ENCODE measurements at regions not wholly inside any gene's neighbourhood (a gene's known extent, or its start where the extent isn't known, plus 50 kb on each side); places are given as distances from the start of the nearest gene placed in this dataset.

- FAIRE-seq = peak; percentile 99
- no peak for TF ChIP-seq CTCF (IDR thresholded peaks at IDR 0.05; ENCODE audit: insufficient read depth, missing control alignments)
- no peak for DNase-seq (ENCODE audit: insufficient read length, low spot score)
Observed at GRCh38 chr18:68298330-68298729, 416.6 kb downstream of the TMX3 start.

GRCh38 chr18:68288408-68288807 is 426.5 kb downstream of the TMX3 start:
- DNase-seq (ENCODE audit: insufficient read length, low spot score) (no peak), FAIRE-seq (no peak)
- TF ChIP-seq CTCF (IDR thresholded peaks at IDR 0.05; ENCODE audit: insufficient read depth, missing control alignments) = no peak

GRCh38 chr18:68284236-68284780 is 430.6 kb downstream of the TMX3 start:
- FAIRE-seq = no peak
- DNase-seq (ENCODE audit: insufficient read length, low spot score) = no peak
- no peak for TF ChIP-seq CTCF (IDR thresholded peaks at IDR 0.05; ENCODE audit: insufficient read depth, missing control alignments)

- FAIRE-seq (no peak), DNase-seq (ENCODE audit: insufficient read length, low spot score) (no peak)
- no peak for TF ChIP-seq CTCF (IDR thresholded peaks at IDR 0.05; ENCODE audit: insufficient read depth, missing control alignments)
Observed at GRCh38 chr18:68283834-68284233, 431.1 kb downstream of the TMX3 start.

- FAIRE-seq (no peak), DNase-seq (ENCODE audit: insufficient read length, low spot score) (no peak)
- no peak for TF ChIP-seq CTCF (IDR thresholded peaks at IDR 0.05; ENCODE audit: insufficient read depth, missing control alignments)
Observed at GRCh38 chr18:68282232-68282631, 432.7 kb downstream of the TMX3 start.

GRCh38 chr18:68275616-68276015 is 439.3 kb downstream of the TMX3 start:
- DNase-seq (ENCODE audit: insufficient read length, low spot score) (no peak), FAIRE-seq (no peak)
- TF ChIP-seq CTCF (IDR thresholded peaks at IDR 0.05; ENCODE audit: insufficient read depth, missing control alignments) = no peak

- TF ChIP-seq CTCF (IDR thresholded peaks at IDR 0.05; ENCODE audit: insufficient read depth, missing control alignments) = no peak
Observed at GRCh38 chr18:68270017-68270416, 444.9 kb downstream of the TMX3 start.

More at GRCh38 chr18:68270017-68270416, 444.9 kb downstream of the TMX3 start:
- FAIRE-seq (no peak), DNase-seq (ENCODE audit: insufficient read length, low spot score) (no peak)

Data from D721Med (cell line).